Brain microvascular endothelial cell (primary cell): ENCODE measurements at regions not wholly inside any gene's neighbourhood (a gene's known extent, or its start where the extent isn't known, plus 50 kb on each side); places are given as distances from the start of the nearest gene placed in this dataset.

Experiments
- DNase-seq: peaks from one replicate; pipeline ENCODE4 v3.0.0-alpha.2; 2020
- H3K27ac ChIP-seq: fragments of 250-450 bp; sonication (Bioruptor Pico); 2 replicates; pipeline ENCODE4 v1.5.1; 2020; ENCODE audit warnings: mild to moderate bottlenecking, moderate library complexity
- H3K27me3 ChIP-seq: fragments of 250-450 bp; sonication (Bioruptor Pico); replicated peaks from 2 replicates; pipeline ENCODE4 v1.5.1; 2020; ENCODE audit warnings: mild to moderate bottlenecking
- H3K36me3 ChIP-seq: fragments of 250-450 bp; sonication (Bioruptor Pico); replicated peaks from 2 replicates; pipeline ENCODE4 v1.5.1; 2020; ENCODE audit warnings: mild to moderate bottlenecking
- H3K4me3 ChIP-seq: 2 replicates; pipeline ENCODE4 v1.5.1; 2011; ENCODE audit warnings: low read depth, mild to moderate bottlenecking, control low read depth, low read length, moderate library complexity
- CTCF ChIP-seq: IDR thresholded peaks from 2 replicates; pipeline ENCODE4 v1.5.1; 2011; ENCODE audit warnings: low read depth, mild to moderate bottlenecking, moderate library complexity, low read length, control low read depth, inconsistent platforms; ENCODE audit errors: missing control alignments
- in situ Hi-C: cut with HindIII; loops from 2 replicates; pipeline ENCODE4 v1.10.0; 2017; ENCODE audit warnings: low sequenced_read_pairs, low pct_ligation_motif_present

- H3K27me3 ChIP-seq: no peaks in the 10 kb centered on the region
- in situ Hi-C loops: no loop called here
- H3K27ac ChIP-seq: no peak overlapping the region
- DNase-seq: no peak
- no peak for TF ChIP-seq CTCF
- no peaks in the 10 kb centered on the region for H3K36me3 ChIP-seq
- no peak overlapping the region for H3K4me3 ChIP-seq
These were observed 56.3 kb upstream of the NCKAP5 start for GRCh38 chr2:133624551-133624950.

GRCh38 chr2:133627741-133628140 lies 59.5 kb upstream of the NCKAP5 start:
- Histone ChIP-seq H3K27me3 (no peaks in the 10 kb centered on the region), H3K4me3 (no peak overlapping the region), H3K36me3 (no peaks in the 10 kb centered on the region), H3K27ac (no peak overlapping the region)
- in situ Hi-C loops: no loop called here
- no peak for TF ChIP-seq CTCF
- DNase-seq: no peak

DNA sequence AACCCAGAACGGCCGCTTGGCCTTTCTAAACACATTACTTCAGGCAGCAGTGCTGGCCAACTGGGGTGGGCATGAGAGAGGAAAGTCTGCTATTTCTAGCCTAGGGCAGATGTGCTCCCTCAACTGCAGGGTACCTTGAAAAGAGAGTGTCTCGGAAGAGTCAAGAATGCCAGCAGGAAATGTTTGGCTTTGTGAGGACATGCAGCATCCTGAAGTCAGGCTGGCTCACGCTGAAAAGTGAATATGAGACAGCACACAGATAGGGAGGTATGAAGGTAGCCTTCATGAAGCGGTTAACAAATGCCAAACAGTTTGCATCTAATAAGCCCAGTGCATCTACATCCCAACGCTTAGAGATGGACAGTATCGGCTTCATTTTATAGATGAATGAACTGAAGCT lies 65.0 kb upstream of the NCKAP5 start:
- Histone ChIP-seq H3K27ac (no peak overlapping the region), H3K4me3 (no peak overlapping the region), H3K27me3 (no peaks in the 10 kb centered on the region), H3K36me3 (no peaks in the 10 kb centered on the region)
- TF ChIP-seq CTCF: no peak
- in situ Hi-C loops: no loop called here
- DNase-seq: no peak

DNA sequence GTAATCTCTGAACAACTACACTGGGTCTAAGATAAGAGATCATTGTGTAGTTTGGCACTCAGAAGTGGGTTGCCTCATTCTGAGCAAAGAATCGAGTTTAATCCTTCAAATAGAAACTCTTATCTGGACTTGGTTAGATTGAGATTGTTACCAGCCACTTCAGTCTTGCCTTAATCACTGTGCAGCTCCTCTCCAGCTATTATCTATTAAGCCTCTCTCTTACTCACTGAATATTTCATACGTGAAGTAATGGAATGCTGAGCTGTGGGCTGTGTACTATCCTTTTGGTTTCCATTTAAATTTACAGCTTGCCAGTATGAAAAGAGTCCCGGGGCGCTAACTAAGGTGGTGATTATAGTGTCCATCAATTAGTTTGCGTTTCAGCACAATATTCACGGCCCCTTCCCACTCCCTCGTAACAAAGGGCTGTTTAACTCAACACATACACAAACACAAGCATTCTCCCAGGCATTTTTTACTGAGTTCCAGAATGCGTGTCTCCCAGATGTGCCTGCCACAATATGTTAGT lies 65.7 kb upstream of the NCKAP5 start:
- H3K27me3 ChIP-seq: no peaks in the 10 kb centered on the region
- no peaks in the 10 kb centered on the region for H3K36me3 ChIP-seq
- H3K4me3 ChIP-seq: peak overlapping the region; percentile 18
- in situ Hi-C loops: no loop called here
- peak overlapping the region; percentile 79 for H3K27ac ChIP-seq
- peak; percentile 88 for DNase-seq
- TF ChIP-seq CTCF: no peak

DNA sequence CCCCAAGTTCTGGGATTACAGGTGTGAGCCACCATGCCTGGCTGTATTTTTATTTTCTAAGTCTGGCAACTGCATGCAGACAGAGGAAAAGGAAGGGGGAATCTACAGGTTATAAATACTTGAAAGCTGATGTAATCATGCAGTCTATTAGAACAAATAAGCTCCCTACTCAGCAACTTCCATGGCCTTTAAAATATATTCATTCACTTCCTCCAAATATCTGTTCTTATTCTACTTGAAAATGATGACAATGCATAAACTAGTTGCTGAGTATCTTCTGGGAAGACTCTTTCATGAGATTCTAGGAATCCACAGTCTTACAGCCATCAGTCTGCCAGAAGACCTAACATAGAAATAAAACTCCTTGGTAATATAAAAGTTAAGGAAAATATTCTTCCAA lies 66.9 kb upstream of the NCKAP5 start:
- Histone ChIP-seq H3K36me3 (no peaks in the 10 kb centered on the region), H3K4me3 (no peak overlapping the region), H3K27me3 (no peaks in the 10 kb centered on the region), H3K27ac (no peak overlapping the region)
- in situ Hi-C loops: no loop called here
- TF ChIP-seq CTCF: no peak
- no peak for DNase-seq

DNA sequence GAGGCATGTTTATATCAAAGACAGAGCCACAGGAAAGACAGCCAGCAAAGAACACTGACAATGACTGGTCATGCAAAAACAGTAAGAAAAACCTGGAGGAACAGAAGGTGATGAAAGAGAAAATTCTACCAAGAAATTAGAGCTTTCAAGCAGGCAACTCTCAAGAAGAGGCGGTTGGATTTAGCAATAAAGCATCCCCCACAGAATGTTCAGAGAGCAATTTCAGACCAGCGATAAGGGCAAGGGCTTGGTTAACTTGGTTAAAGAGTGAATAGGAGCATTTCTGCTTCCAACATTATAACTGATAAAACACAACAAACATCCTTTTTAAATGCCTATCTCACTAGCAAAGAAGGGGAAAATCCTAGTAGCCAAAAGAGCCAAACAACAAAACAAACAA lies 68.0 kb upstream of the NCKAP5 start:
- Histone ChIP-seq H3K27me3 (no peaks in the 10 kb centered on the region), H3K4me3 (no peak overlapping the region), H3K27ac (no peak overlapping the region), H3K36me3 (no peaks in the 10 kb centered on the region)
- in situ Hi-C loops: no loop called here
- TF ChIP-seq CTCF: no peak
- DNase-seq: no peak
